ENCODE measurements at regions not wholly inside any gene's neighbourhood (a gene's known extent, or its start where the extent isn't known, plus 50 kb on each side); places are given as distances from the start of the nearest gene placed in this dataset.

DNA sequence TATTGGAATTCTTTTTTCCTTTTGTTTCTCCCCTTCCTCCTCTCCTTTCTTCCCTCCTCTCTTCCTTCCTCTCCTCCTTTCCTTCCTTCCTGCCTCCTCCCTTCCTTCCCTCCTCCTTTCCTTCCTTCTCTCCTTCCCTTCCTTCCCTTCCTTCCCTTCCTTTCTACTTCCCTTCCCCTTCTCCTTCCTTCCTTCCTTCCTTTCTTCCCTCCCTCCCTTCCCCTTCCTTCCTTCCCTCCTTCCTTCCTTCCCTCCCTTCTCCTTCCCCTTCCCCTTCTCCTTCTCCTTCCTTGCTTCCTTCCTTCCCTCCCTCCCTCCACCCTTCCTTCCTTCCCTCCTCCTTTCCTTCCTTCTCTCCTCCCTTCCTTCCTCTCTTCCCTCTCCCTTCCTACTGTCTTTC, 431.0 kb upstream of the MEIS1 start:
- H3K27me3 ChIP-seq (ENCODE audit: insufficient read depth) = no peaks in the 10 kb centered on the region
- CTCF ChIA-PET = no interaction called here
- H2AFZ ChIP-seq (ENCODE audit: low read depth) = no peak overlapping the region
- H3K4me1 ChIP-seq (ENCODE audit: control insufficient read depth in 1 of 2, insufficient read depth in 2 of 2, low read depth in 1 of 2, low read length in 1 of 2) = peaks cover 0 to 4% of the 10 kb centered on the region in 2 experiments; a peak in 1 of 4 replicates
- no peaks in the 10 kb centered on the region for H3K9me3 ChIP-seq
- no peaks in the 10 kb centered on the region for H3K9me2 ChIP-seq
- H3K27ac ChIP-seq (ENCODE audit: low read depth in 2 of 2, low read length in 1 of 2) = no peak overlapping the region
- H3K9ac ChIP-seq = no peak overlapping the region
- TF ChIP-seq EZH2phosphoT487 (IDR thresholded peaks at IDR 0.05; ENCODE audit: borderline replicate concordance, low read depth) (no peak), GABPA (IDR thresholded peaks at IDR 0.05; ENCODE audit: low read depth) (no peak), RCOR1 (IDR thresholded peaks at IDR 0.05; ENCODE audit: low read length) (no peak), CTCF (IDR thresholded peaks at IDR 0.05) (no peak), IRF3 (IDR thresholded peaks at IDR 0.05; ENCODE audit: low read depth, low read length) (no peak), SMC3 (IDR thresholded peaks at IDR 0.05; ENCODE audit: low read depth, low read length) (no peak), RAD21 (IDR thresholded peaks at IDR 0.05; ENCODE audit: low read length) (no peak), TEAD4 (IDR thresholded peaks at IDR 0.05; ENCODE audit: borderline replicate concordance, insufficient read depth) (no peak), MEF2A (IDR thresholded peaks at IDR 0.05; ENCODE audit: borderline replicate concordance, low read depth) (no peak), FOSL2 (IDR thresholded peaks at IDR 0.05; ENCODE audit: borderline replicate concordance, low read depth) (no peak), MXI1 (IDR thresholded peaks at IDR 0.05; ENCODE audit: low read depth, low read length) (no peak), USF2 (IDR thresholded peaks at IDR 0.05; ENCODE audit: borderline replicate concordance, low read depth, low read length) (no peak), USF1 (IDR thresholded peaks at IDR 0.05; ENCODE audit: borderline replicate concordance, low read depth) (no peak), RXRA (IDR thresholded peaks at IDR 0.05; ENCODE audit: borderline replicate concordance, low read depth) (no peak), ELF1 (IDR thresholded peaks at IDR 0.05) (no peak), RFX5 (IDR thresholded peaks at IDR 0.05; ENCODE audit: low read length) (no peak), POLR2AphosphoS5 (IDR thresholded peaks at IDR 0.05; ENCODE audit: low read depth, low read length) (no peak), FOXJ3 (CRISPR knock-in tag; IDR thresholded peaks at IDR 0.05) (no peak)
- TF ChIP-seq, protein P1, sequence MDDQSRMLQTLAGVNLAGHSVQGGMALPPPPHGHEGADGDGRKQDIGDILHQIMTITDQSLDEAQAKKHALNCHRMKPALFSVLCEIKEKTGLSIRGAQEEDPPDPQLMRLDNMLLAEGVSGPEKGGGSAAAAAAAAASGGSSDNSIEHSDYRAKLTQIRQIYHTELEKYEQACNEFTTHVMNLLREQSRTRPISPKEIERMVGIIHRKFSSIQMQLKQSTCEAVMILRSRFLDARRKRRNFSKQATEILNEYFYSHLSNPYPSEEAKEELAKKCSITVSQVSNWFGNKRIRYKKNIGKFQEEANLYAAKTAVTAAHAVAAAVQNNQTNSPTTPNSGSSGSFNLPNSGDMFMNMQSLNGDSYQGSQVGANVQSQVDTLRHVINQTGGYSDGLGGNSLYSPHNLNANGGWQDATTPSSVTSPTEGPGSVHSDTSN (IDR thresholded peaks at IDR 0.05) = no peak
- TF ChIP-seq, protein P2, sequence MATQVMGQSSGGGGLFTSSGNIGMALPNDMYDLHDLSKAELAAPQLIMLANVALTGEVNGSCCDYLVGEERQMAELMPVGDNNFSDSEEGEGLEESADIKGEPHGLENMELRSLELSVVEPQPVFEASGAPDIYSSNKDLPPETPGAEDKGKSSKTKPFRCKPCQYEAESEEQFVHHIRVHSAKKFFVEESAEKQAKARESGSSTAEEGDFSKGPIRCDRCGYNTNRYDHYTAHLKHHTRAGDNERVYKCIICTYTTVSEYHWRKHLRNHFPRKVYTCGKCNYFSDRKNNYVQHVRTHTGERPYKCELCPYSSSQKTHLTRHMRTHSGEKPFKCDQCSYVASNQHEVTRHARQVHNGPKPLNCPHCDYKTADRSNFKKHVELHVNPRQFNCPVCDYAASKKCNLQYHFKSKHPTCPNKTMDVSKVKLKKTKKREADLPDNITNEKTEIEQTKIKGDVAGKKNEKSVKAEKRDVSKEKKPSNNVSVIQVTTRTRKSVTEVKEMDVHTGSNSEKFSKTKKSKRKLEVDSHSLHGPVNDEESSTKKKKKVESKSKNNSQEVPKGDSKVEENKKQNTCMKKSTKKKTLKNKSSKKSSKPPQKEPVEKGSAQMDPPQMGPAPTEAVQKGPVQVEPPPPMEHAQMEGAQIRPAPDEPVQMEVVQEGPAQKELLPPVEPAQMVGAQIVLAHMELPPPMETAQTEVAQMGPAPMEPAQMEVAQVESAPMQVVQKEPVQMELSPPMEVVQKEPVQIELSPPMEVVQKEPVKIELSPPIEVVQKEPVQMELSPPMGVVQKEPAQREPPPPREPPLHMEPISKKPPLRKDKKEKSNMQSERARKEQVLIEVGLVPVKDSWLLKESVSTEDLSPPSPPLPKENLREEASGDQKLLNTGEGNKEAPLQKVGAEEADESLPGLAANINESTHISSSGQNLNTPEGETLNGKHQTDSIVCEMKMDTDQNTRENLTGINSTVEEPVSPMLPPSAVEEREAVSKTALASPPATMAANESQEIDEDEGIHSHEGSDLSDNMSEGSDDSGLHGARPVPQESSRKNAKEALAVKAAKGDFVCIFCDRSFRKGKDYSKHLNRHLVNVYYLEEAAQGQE (IDR thresholded peaks at IDR 0.05; ENCODE audit: low read depth, low read length) = no peak
- no peaks in the 10 kb centered on the region for H3F3A ChIP-seq (replicated peaks; ENCODE audit: insufficient read depth)
- no peak for DNase-seq
- no peak overlapping the region for H3K4me3 ChIP-seq (ENCODE audit: low read depth in 2 of 2, low read length in 1 of 2)
- no peak overlapping the region for H3K4me2 ChIP-seq
- POLR2A ChIA-PET = no interaction called here
- H4K20me1 ChIP-seq (ENCODE audit: insufficient read depth) = no peaks in the 10 kb centered on the region
- H3K36me3 ChIP-seq (replicated peaks in 1 of 2; ENCODE audit: control insufficient read depth in 1 of 2, insufficient read depth in 2 of 2, low read length in 1 of 2) = no peaks in the 10 kb centered on the region
- no peaks in the 10 kb centered on the region for H3K79me2 ChIP-seq (ENCODE audit: insufficient read depth)
